ENCODE measurements at regions not wholly inside any gene's neighbourhood (a gene's known extent, or its start where the extent isn't known, plus 50 kb on each side); places are given as distances from the start of the nearest gene placed in this dataset.

DNA sequence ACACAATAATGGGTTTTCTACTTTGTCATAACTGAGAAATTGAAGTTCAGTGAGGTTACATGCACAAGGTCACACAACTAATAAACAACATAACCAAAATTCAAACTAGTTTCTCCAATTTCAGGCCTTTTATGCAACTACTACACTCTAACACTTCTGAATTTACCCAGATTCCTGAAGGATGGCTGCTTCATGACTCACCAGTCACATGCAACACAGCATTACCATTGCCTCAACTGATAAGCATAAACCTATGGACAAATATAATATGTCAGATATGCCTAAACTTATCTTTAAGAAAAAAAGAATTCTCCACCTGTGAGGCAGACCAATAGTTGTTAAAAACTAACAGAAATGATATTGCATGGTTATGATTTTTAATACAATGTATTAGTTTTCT, 586.5 kb upstream of the SLC8A1 start:
- no peak for TF ChIP-seq ZNF274 (IDR thresholded peaks at IDR 0.05; ENCODE audit: low read depth, low read length)
- TF ChIP-seq SUZ12 (IDR thresholded peaks at IDR 0.05; ENCODE audit: extremely low read depth, insufficient read depth, insufficient read length): no peak
- TF ChIP-seq YY1 (IDR thresholded peaks at IDR 0.05; ENCODE audit: insufficient read depth, insufficient read length): no peak

Measured in NT2/D1 (cell line).